ENCODE measurements at regions not wholly inside any gene's neighbourhood (a gene's known extent, or its start where the extent isn't known, plus 50 kb on each side); places are given as distances from the start of the nearest gene placed in this dataset.

DNA sequence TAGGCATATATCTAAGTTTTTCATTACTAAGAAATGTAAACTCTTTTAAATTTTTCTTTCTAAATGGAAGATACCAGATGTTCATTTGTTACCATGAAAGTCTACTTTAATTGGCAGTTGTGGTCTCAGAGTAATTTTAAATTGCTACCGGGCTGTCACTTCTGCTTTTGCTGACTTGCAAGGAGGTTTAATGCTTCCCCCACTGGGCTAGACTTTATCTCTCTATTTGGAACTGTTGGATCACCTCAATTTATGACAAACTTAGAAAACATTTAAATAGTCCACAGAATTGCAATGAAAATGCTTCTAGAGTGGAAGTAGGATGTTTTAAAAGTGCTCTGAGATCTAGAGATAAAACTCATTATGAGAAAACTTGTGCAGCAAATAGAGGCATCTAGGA, 479.8 kb upstream of the GOT2 start:
- Histone ChIP-seq H3K4me3 (ENCODE audit: low read length) (no peak overlapping the region), H3K9ac (ENCODE audit: low read length) (no peak overlapping the region), H4K20me1 (ENCODE audit: insufficient read depth, low read length) (no peaks in the 10 kb centered on the region), H3K4me1 (ENCODE audit: low read length) (no peaks in the 10 kb centered on the region), H3K4me2 (ENCODE audit: low read depth, low read length) (no peak overlapping the region), H3K79me2 (ENCODE audit: low read length) (no peaks in the 10 kb centered on the region), H3F3A (ENCODE audit: insufficient read depth, low read length) (no peaks in the 10 kb centered on the region), H3K9me3 (replicated peaks; ENCODE audit: insufficient read depth, low read length) (no peaks in the 10 kb centered on the region), H3K27me3 (replicated peaks; ENCODE audit: insufficient read depth, low read length) (no peaks in the 10 kb centered on the region), H2AFZ (ENCODE audit: low read length) (no peak overlapping the region), H3K36me3 (replicated peaks; ENCODE audit: insufficient read depth, low read length) (no peaks in the 10 kb centered on the region), H3K9me2 (replicated peaks; ENCODE audit: insufficient read depth, low read length) (no peaks in the 10 kb centered on the region), H3K27ac (ENCODE audit: low read length) (no peak overlapping the region)
- TF ChIP-seq EZH2phosphoT487 (IDR thresholded peaks at IDR 0.05; ENCODE audit: low read length): no peak
- TF ChIP-seq, protein P1, sequence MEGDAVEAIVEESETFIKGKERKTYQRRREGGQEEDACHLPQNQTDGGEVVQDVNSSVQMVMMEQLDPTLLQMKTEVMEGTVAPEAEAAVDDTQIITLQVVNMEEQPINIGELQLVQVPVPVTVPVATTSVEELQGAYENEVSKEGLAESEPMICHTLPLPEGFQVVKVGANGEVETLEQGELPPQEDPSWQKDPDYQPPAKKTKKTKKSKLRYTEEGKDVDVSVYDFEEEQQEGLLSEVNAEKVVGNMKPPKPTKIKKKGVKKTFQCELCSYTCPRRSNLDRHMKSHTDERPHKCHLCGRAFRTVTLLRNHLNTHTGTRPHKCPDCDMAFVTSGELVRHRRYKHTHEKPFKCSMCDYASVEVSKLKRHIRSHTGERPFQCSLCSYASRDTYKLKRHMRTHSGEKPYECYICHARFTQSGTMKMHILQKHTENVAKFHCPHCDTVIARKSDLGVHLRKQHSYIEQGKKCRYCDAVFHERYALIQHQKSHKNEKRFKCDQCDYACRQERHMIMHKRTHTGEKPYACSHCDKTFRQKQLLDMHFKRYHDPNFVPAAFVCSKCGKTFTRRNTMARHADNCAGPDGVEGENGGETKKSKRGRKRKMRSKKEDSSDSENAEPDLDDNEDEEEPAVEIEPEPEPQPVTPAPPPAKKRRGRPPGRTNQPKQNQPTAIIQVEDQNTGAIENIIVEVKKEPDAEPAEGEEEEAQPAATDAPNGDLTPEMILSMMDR (IDR thresholded peaks at IDR 0.05; ENCODE audit: low read length): no peak
- no peak for TF ChIP-seq EZH2 (optimal IDR thresholded peaks at IDR 0.05; ENCODE audit: low read depth, low read length)
- no peak for DNase-seq

DNA sequence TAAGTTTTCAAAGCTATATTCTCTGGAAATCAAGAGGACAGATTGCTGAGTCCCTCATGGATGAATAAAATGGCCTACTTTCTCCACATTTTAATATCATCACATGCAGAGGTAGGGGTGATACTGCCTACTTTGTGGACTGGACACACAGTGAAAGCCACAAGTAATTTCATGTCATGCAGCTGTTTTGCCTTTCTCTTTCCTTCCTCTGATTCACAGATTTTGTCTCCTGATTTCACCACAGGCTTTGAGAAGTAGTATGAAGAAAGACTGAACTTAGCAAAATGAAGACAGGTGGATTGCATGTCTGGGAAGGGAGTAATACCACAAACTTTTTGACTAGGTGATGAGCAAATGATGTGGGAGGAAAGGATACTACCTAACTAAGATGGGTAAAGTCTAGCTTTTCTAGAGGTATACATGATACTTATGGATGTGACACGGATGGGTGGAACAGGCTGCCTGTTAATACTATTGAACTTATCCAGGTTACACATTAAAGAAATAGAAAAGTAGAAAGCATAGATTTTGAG, 478.4 kb upstream of the GOT2 start:
- Histone ChIP-seq H3K27me3 (replicated peaks; ENCODE audit: insufficient read depth, low read length) (no peaks in the 10 kb centered on the region), H3K4me1 (ENCODE audit: low read length) (no peaks in the 10 kb centered on the region), H3F3A (ENCODE audit: insufficient read depth, low read length) (no peaks in the 10 kb centered on the region), H3K4me2 (ENCODE audit: low read depth, low read length) (no peak overlapping the region), H3K79me2 (ENCODE audit: low read length) (no peaks in the 10 kb centered on the region), H3K9me3 (replicated peaks; ENCODE audit: insufficient read depth, low read length) (no peaks in the 10 kb centered on the region), H3K27ac (ENCODE audit: low read length) (no peak overlapping the region), H4K20me1 (ENCODE audit: insufficient read depth, low read length) (no peaks in the 10 kb centered on the region), H3K36me3 (replicated peaks; ENCODE audit: insufficient read depth, low read length) (no peaks in the 10 kb centered on the region), H3K9me2 (replicated peaks; ENCODE audit: insufficient read depth, low read length) (no peaks in the 10 kb centered on the region), H2AFZ (ENCODE audit: low read length) (no peak overlapping the region), H3K9ac (ENCODE audit: low read length) (no peak overlapping the region), H3K4me3 (ENCODE audit: low read length) (no peak overlapping the region)
- TF ChIP-seq, protein P1 (IDR thresholded peaks at IDR 0.05; ENCODE audit: low read length): no peak
- no peak for TF ChIP-seq EZH2 (optimal IDR thresholded peaks at IDR 0.05; ENCODE audit: low read depth, low read length)
- TF ChIP-seq EZH2phosphoT487 (IDR thresholded peaks at IDR 0.05; ENCODE audit: low read length): no peak
- no peak for DNase-seq

- H2AFZ ChIP-seq (ENCODE audit: low read length): no peak overlapping the region
- H3K27me3 ChIP-seq (replicated peaks; ENCODE audit: insufficient read depth, low read length): no peaks in the 10 kb centered on the region
- H3K79me2 ChIP-seq (ENCODE audit: low read length): no peaks in the 10 kb centered on the region
- DNase-seq: no peak
- H3K4me3 ChIP-seq (ENCODE audit: low read length): no peak overlapping the region
- H3K9me2 ChIP-seq (replicated peaks; ENCODE audit: insufficient read depth, low read length): no peaks in the 10 kb centered on the region
- no peak overlapping the region for H3K4me2 ChIP-seq (ENCODE audit: low read depth, low read length)
- H3K9me3 ChIP-seq (replicated peaks; ENCODE audit: insufficient read depth, low read length): no peaks in the 10 kb centered on the region
- no peaks in the 10 kb centered on the region for H3K4me1 ChIP-seq (ENCODE audit: low read length)
- TF ChIP-seq, protein P1 (IDR thresholded peaks at IDR 0.05; ENCODE audit: low read length): no peak
- no peak for TF ChIP-seq EZH2 (optimal IDR thresholded peaks at IDR 0.05; ENCODE audit: low read depth, low read length)
- no peaks in the 10 kb centered on the region for H3F3A ChIP-seq (ENCODE audit: insufficient read depth, low read length)
- H4K20me1 ChIP-seq (ENCODE audit: insufficient read depth, low read length): no peaks in the 10 kb centered on the region
- H3K36me3 ChIP-seq (replicated peaks; ENCODE audit: insufficient read depth, low read length): no peaks in the 10 kb centered on the region
- H3K9ac ChIP-seq (ENCODE audit: low read length): no peak overlapping the region
- H3K27ac ChIP-seq (ENCODE audit: low read length): no peak overlapping the region
Observed at GRCh38 chr16:59210955-59211541, 476.9 kb upstream of the GOT2 start.
